K562 (cell line): ENCODE measurements at regions not wholly inside any gene's neighbourhood (a gene's known extent, or its start where the extent isn't known, plus 50 kb on each side); places are given as distances from the start of the nearest gene placed in this dataset.

Experiments
- AFF4 ChIP-seq: sonication (generic); formaldehyde crosslinking; IDR thresholded peaks from 2 replicates; pipeline ENCODE4 v1.8.0; 2023; ENCODE audit warnings: mild to moderate bottlenecking, missing genetic modification reagents
- ARID2 ChIP-seq: fragments of 450-650 bp; IDR thresholded peaks from 2 replicates; pipeline ENCODE4 v1.6.1; 2017; ENCODE audit warnings: antibody characterized with exemption, mild to moderate bottlenecking
- BRF1 ChIP-seq: IDR thresholded peaks from 3 replicates; pipeline ENCODE4 v1.6.1; 2011; ENCODE audit warnings: borderline replicate concordance, mild to moderate bottlenecking; ENCODE audit not compliant: insufficient read length; ENCODE audit errors: extremely low read depth
- CLOCK ChIP-seq: fragments of 250-450 bp; sonication (Bioruptor Pico); IDR thresholded peaks from 2 replicates; pipeline ENCODE4 v1.4.0; 2020; ENCODE audit warnings: mild to moderate bottlenecking, moderate library complexity, borderline replicate concordance
- CTBP1 ChIP-seq: fragments of 450-650 bp; IDR thresholded peaks from 2 replicates; pipeline ENCODE4 v1.6.1; 2016; ENCODE audit warnings: borderline replicate concordance
- DEAF1 ChIP-seq: fragments of 450-650 bp; formaldehyde crosslinking; IDR thresholded peaks from 2 replicates; pipeline ENCODE4 v1.4.0; 2020; ENCODE audit warnings: mild to moderate bottlenecking, moderate library complexity
- ID3 ChIP-seq, 2 experiments: fragments of 250-450 bp in 1 of 2; fragments of 450-650 bp in 1 of 2; sonication (Bioruptor Pico) in 1 of 2; IDR thresholded peaks; 2 replicates each; pipeline versions ENCODE4 v1.6.1 to v1.8.0; 2016 to 2021; ENCODE audit warnings: mild to moderate bottlenecking in 2 of 2, moderate library complexity in 2 of 2, missing compliant biosample characterization in 1 of 2, missing genetic modification characterization in 1 of 2
- RAD21 ChIP-seq, 2 experiments: fragments of 250-450 bp in 1 of 2; fragments of 450-650 bp in 1 of 2; sonication (Bioruptor Pico) in 1 of 2; formaldehyde crosslinking in 1 of 2; IDR thresholded peaks in 1 of 2; conservative IDR thresholded peaks in 1 of 2; 2 replicates each; pipeline versions ENCODE4 v1.4.0 to v1.8.0; 2020 to 2022; ENCODE audit warnings: mild to moderate bottlenecking in 2 of 2, moderate library complexity in 1 of 2
- SAFB2 ChIP-seq: fragments of 200-400 bp; formaldehyde crosslinking; IDR thresholded peaks from 2 replicates; pipeline ENCODE4 v1.6.1; 2018; ENCODE audit warnings: borderline replicate concordance, low read length, low read depth, moderate library complexity; ENCODE audit not compliant: severe bottlenecking
- SMC3 ChIP-seq: conservative IDR thresholded peaks from 2 replicates; pipeline ENCODE4 v1.6.1; 2011; ENCODE audit warnings: low read depth, low read length, improper control_type of control experiment; ENCODE audit not compliant: insufficient read depth
- STAG1 ChIP-seq: sonication (generic); formaldehyde crosslinking; IDR thresholded peaks from 2 replicates; pipeline ENCODE4 v1.5.0; 2020; ENCODE audit warnings: missing genetic modification reagents, borderline replicate concordance
- TEAD1 ChIP-seq, 2 experiments: fragments of 450-650 bp in 1 of 2; sonication (generic) in 1 of 2; formaldehyde crosslinking; IDR thresholded peaks; 2 replicates each; pipeline versions ENCODE4 v1.4.0 to v1.8.0; 2020 to 2022; ENCODE audit warnings: mild to moderate bottlenecking in 2 of 2, missing genetic modification reagents in 1 of 2
- ZNF384 ChIP-seq: IDR thresholded peaks from 2 replicates; pipeline ENCODE4 v1.6.1; 2012; ENCODE audit warnings: low read depth, low read length, improper control_type of control experiment
- ZNF507 ChIP-seq: conservative IDR thresholded peaks from 2 replicates; pipeline ENCODE4 v1.6.1; 2017; ENCODE audit warnings: missing genetic modification characterization, missing compliant biosample characterization

GRCh38 chr12:30806989-30807694 lies 52.4 kb upstream of the CAPRIN2 start (continued):
- TF ChIP-seq CLOCK (CRISPR knock-in tag) (no peak), STAG1 (CRISPR knock-in tag) (peak; percentile 65; the same call in 1 of the 2 replicates), TEAD1 (CRISPR knock-in tag; IDR thresholded peaks at IDR 0.05) (no peak), BRF1 (no peak), AFF4 (CRISPR knock-in tag) (no peak), CTBP1 (peak; percentile 45; the same call in 1 of the 2 replicates), ZNF507 (tag) (no peak), DEAF1 (CRISPR knock-in tag) (peak; percentile 86), ID3 (CRISPR knock-in tag; IDR thresholded peaks at IDR 0.05) (no peak), ID3 (tag; IDR thresholded peaks at IDR 0.05) (no peak), ZNF384 (peak; percentile 69), SAFB2 (no peak), SMC3 (peak; percentile 86), ARID2 (peak; percentile 93), RAD21 (CRISPR knock-in tag; conservative IDR thresholded peaks at IDR 0.05 in 1 of 2, IDR thresholded peaks at IDR 0.05 in 1 of 2) (peak; percentile 94 to 95)
